Activated CD4-positive, alpha-beta T cell treated with anti-CD3 and anti-CD28 coated beads, Interleukin-10, Interleukin-2, amounts not matched to agents 100 ng/mL and 50 ng/mL, durations not matched to agents 16 hours and 8 hours (primary cell): ENCODE measurements at regions not wholly inside any gene's neighbourhood (a gene's known extent, or its start where the extent isn't known, plus 50 kb on each side); places are given as distances from the start of the nearest gene placed in this dataset.

Experiments used
- DNase-seq: peaks from one replicate; pipeline ENCODE4 v3.0.0-alpha.2; 2020

DNA sequence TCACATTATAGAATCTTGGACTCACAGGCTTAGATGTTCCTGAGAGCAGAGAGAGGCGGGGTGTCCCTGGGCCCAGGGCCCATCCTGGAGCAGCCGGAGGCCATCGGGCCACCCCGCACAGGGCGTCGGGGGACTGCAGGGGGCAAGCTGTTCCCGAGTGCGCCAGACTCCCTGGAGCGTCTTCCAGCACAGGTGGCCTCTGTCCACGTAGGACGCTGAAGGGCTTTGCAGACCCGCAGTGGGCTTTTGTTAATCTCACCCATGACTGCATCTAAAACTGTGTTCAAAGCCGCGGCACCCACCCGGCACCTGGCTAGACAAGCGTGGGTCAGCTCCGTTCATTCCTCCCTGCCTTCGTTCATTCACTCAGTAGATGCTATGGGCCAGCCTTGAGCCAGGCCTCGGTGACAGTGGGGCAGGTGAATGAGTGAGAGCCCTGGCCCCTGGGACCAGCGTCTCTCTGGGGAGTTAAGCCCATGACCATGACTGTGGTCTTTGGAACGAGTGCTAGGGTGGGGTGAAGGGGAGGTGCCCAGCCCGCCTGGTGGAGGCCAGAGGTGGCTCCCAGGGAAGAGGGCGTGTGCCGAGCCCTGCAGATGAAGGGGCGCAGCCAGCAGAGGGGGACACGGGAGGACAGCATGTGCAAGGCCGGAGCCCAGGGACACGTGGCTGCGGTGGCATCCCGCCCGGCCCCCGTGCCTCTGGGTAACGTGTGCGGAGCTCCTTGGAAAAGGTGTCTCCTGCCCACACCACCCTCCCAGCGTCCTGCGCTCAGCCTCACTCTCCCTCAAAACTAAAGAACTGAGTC is 98.3 kb downstream of the HMX1 start:
- DNase-seq, result no peak

DNA sequence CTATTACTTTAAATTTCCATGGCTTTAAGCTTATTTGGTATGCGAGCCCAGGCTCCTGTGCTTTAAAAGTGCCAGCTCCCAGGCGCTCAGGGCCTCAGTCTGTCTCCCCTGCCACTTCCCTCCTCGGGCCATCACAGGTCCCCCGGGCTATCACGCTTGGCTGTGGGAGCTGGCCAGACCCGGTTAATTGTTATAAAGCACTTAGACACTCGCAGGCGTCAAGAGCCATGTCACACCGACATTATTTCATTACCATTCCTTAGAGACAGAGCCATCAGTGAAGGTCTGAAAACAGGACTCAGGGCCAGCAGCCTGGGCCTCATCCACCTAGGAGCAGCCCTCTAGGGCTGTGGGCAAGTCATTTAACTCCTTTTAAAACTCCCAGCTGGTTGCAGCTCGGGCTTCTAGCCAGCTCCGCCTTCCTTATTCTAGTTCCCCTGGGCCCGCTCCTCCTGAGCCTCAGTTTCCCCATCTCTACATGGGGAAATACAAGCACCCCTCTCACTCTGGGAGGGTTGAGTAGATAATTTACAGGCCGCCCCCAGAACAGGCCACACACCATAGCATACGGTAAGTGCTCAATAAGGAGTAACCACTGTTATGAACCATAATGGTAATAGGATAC is 99.0 kb downstream of the HMX1 start:
- DNase-seq, result no peak

DNA sequence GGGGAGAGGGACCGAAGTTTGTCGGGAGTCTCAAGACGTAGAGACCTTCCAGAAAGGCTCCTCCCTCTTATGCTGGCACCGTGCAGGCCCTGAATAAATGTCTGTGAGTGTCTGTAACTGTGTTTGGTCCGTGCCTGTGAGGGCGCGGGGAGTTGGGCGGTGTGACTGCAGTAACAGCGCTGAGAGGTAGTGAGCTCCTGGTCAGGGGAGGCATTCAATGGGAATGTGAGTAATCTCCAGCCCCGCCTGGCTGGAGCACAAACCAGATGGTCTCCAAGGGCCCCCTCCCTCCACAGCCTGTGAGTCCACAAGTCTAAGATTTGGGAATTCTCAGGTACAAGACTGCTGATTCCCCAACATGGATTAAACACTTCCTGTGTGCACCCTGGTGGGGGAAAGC is 100.0 kb downstream of the HMX1 start:
- no peak for DNase-seq

DNA sequence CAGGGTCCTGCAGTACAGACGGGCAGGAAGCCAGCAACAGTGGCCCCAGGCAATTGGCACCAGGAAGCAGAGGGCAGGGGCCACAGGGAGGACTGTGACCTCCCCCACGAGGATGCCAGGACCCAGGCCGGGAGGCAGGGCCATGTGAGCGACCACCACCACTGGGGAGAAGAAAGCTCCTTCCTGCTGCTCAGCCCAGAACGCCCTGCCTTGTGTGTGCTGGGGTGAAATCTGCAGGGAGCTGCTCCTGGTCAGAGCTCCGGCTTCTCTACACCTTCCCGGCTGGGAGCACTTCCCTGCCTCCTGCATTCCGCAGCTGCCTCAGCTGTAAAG is 100.4 kb downstream of the HMX1 start:
- DNase-seq, result no peak

DNA sequence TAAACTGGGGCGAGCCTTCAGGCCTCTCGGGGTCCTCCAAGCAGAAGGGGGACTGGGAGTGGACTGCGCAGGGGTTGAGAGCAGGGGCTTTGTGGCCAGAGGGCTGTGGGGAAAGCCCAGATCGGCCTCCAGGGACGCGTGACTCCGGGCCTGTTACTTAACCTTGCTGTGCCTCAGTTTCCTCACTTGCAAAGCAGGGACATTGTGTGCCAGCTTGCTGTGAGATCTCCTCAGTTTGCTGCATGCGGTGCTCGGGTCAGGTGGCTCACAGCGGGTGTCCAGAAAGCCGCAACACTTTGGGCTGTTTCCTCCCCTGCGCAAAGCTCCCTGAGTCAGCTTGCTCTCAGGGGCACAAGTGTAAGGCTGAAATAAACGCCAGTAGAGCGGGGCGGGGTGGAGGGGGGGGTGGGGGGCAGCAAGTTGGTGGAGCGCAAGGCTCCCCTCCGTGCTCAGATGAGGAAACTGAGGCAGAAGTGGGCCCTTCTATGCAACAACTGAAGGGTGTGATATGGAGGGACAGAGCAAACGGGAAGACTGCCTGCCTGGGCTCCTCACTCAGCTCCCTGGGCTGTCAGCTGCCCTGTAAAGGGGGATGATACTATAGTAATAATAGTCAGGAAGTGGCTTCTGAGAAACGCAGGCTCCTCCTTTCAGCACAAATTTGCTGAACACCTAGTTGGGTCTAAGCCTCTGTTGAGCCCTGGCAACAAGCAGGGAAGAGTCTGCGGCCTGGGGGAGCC is 101.0 kb downstream of the HMX1 start:
- no peak for DNase-seq

DNA sequence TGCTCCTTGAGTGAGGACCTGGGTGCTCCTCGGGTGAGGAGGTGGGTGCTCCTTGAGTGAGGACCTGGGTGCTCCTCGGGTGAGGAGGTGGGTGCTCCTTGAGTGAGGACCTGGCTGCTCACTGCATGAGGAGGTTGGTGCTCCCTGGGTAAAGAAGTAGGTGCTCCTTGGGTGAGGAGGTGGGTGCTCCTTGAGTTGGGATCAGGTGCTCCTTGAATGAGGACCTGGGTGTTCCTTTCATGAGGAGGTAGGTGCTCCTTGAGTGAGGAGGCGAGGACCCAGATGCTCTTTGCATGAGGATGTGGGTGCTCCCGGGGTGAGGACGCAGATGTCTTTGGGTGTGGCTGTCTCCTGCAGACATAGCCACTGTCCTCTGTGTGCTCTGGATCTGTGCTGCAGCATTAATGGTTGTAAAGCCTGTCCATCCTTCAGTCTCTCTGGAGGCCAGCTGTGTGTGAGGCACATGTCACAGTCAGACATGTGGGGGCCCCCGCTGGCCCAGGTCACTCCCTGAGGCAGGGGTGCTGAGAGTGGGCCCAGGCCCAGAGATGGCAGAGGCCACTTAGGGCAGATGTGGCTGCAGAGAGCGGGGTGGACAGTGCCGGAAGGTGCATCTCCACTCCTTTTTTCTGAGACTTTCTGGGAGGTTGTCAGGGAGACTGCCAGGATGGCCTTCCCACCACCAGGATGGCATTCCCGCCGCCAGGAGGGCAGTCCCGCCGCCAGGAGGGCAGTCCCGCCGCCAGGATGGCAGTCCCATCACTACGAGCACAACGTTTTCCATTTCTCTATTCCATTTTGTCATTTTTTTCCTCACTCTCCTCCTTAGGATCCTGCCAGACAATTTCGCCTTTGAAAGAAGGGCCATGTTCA is 101.8 kb downstream of the HMX1 start:
- no peak for DNase-seq

DNA sequence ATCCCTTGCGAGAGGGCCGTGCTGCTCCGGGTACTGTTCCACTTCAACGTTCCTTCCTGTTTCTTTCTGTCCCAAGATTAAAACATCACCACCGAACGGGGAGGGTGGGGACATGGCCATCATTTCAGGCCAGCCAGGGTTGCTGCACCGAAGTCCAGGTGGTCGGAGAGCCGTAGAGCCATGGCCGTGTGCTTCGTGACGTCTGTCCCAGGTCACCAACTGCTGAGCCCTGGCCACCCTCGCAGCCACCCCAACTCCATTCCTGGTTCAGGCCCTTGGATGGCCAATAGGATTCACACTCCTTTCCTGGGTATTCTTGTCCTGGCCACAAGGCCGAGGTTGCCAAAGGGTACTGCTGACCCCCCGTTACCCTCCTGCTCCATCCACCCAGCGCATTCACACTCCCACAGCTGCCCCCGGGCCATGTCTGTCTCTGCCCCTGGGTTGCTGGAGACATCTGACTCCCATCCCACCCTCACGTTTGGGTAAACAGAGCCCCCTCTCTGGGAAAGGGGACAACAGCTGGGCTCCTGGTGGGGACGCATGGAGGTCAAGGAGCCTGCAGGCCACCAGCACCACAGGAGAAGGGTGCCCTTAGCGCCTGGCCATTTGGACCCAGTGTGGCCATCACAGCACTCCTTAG is 103.2 kb downstream of the HMX1 start:
- no peak for DNase-seq

DNA sequence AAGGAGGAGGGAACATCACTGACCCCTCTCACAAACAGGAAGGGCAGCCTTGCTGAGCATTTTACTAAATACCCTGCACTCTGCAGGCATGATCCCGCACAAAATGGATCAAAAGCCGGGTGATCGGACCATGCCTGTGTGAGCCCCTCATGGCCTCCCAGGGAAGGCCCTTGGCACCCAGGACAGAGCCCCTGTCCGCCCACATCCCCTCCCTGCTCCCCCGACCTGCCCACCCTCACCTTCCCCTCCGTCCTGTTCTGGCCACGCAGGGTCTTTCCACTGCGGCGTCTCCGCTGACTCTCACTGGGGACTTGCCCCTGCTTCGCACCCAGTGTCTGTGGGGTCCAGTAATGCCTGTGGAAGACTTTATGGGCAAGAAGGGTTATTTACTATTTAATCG is 105.0 kb downstream of the HMX1 start:
- DNase-seq, result no peak

DNA sequence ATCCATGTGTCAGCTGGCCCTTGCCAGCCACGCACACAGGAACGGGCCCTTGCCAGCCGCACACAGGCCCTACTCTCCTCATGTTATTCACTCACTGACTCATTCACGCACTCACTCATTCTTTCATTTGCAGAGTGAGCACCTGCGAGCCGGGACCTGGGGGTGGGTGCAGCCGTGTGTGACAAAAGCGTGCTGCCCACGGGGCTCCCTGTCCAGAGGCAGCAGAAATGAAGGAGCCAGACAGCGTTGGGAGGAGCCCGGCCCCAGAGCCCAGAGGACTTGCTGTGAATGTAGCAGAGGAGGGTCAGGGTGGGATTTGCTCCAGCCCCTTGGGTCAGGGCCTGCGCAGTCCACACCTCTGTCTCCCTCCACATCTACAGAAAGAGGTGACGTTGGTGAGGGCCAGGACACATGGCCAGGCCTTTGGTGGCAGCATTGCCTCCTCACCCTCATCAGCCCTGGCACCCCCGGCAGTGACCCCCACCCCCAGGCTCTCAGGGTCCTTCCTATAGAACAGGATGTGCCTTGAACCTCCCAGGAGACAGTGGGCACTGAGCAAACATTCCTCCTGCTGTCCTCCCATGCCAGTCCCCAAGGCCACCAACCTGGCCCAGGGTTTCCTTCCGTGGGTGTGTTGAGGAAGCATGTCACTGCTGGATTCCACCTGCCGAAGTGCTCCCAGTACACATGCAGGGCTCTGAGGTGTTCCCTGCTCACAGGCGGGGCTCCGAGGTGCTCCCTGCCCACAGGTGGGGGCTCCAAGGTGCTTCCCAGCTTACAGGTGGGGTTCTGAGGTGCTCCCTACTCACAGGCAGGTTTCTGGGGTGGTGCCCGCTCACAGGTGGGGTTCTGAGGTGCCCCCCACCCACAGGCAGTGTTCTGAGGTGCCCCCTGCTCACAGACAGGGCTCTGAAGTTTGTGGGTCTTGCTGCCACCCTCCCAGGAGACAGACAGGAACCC is 105.7 kb downstream of the HMX1 start:
- DNase-seq, result no peak

DNA sequence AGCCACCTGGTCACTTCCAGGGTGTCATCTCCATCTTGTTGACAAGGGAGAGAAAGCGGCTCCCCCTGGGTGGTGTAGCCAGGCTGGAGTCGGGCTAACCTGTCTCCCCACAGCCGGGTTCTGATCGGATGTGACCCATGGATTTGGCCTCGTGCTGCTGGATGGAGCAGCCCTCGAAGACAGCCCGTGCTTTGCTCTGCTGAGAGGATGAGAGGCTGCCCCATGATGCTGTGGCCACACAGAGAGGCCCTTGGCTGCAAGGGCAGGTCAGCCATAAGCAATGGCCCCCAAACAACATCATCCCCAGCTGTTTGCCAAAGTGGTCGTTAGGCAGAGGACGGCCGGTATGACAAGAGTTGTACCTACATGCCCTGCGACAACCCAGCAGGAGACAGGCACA is 106.6 kb downstream of the HMX1 start:
- DNase-seq, result no peak

DNA sequence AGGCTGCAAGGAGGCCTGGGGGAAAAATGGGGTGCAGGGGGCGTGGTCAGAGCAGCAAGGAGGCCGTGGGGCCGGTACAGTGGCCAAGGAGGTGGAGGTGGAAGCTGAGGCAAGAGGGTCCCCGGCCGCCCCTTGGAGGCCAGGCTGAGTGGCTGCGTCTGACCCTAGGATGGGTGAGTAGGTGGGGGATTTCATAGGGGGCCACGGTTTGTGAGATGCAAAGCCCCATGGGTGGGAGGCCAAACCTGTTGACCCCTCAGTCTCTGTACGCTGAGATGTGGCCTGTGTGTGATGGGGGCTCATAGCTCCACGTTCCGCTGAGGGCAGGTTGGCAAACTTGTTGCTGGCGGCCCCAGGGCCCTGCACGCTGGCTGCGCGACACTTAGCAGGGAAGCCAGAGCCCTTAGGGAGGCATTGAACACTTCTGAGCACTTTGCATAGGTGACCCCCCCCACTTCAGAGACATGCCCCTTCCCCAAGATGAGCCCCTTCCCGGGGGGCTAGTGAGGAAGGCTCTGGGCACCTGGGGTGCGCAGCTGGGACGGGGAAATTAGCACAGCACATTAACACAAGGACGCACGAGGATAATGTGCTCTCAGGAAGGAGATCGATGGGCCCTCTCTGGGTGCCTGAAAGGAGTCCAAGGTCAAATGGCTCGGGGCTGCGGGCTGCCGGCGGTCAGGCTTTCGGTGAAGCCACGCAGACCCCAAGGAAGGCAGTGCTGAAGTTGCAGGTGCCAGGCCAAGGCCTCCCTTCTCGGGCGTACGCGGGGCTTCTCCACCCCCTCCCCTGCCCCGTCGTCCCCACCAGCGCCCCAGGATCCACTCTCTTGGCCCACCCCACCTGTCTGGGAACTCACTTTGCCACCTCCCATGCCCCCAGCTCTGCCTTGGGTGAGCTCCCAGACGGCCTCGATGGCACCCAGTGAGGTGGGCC is 107.4 kb downstream of the HMX1 start:
- no peak for DNase-seq

DNA sequence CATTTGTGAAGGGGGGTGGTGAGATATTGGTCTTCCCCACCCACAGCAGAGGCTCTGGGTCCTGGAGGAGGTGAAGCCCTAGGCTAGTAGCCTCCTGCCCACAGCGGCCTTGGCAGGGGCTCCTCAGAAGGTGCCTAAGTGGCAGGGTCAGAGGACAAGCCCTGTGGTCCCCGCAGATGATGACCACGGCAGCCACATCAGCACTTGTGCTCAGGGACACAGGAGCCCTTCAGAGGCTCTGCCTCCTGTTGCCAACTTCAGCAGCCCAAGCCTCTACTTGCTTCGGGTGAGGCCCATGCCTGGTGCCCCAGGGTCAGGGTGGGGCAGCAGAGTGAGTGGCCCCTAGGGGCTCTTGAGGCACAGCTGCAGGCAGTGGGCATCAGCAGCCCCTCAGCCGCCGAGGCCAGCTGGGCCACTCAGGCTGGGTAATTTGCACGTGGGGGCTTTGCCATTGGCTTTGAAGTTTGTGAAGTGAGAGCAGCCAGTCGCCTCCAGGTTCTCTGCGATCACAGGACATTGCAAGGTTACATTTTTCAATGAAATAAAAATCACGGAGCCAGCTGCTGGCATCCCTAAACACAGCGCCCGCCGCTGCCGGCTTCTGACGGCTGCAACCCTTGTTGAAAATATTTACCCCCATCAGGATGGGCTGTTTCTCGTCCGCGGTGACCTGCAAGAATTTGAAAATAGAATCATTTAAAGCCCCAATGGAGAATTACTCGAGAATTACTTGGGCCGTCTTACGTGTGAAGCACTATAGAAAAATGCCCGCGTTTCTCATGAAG is 108.5 kb downstream of the HMX1 start:
- DNase-seq, result no peak

DNA sequence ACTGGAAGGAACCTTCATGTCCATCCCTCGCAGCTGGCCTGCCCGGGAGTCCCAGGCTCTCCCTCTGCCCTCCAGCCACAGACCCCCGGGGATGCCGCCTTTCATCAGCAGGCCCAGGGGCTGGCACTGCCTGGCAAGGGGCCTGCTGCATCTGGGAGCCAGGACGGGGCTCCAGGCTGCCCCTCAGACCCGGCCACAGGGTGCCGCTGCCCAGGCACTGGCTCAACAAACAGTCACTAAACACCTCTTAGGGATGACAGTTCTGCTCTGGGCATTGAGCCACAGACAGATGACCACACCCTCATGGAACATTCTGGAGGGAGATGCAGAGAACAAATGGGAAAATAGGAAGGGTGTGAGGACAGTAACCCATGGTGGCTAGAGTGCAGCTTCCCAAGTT is 109.3 kb downstream of the HMX1 start:
- no peak for DNase-seq

DNA sequence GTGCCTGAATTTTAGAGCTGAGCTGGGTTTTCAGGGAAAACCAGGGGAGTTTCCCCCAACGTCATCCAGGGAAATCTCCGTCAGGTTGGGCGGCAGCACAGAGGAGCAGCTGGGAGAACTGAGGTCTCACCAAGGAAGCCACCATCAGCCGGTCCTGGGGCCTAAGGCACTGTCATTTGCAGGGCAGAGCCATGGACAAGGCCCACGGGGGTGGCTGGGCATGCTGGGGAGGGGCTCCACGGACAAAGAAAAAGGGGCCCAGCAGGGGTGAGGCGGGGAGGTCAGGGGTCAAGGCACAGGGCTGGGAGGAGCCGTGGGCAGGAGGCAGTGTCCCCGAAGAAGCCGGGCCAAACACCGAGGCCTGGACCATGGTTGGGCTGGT is 109.8 kb downstream of the HMX1 start:
- no peak for DNase-seq

DNA sequence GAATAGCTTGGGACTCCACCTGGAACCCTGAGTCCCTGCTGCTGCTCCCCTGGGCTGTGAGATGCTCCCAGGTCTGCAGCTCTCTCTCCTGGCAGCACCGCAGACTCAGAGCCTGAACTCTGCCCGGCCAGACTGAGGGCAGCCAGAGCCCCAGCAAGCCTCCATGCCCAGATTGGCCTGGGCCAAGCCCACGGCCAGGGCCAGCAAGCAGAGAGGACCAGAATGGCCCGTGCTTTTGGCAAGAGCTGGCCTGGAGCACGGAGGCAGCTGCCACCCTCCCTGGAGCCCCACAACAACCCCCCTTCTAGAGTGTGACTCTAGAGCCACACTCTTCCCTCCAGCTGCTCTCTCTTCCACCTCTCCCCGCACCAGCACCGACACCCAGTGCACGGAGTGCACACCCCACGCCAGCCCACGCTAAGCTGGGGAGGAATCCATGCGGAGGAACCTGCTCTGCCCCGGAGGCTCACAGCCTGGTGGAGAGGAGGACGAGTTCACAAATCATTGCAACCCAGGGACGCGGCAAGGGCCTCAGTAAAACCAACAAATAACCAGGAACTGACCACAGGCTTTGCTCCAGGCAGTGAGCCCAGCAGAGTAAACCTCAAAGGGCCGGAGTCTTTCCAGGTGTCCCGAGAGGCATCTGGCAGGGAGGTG is 110.3 kb downstream of the HMX1 start:
- no peak for DNase-seq

DNA sequence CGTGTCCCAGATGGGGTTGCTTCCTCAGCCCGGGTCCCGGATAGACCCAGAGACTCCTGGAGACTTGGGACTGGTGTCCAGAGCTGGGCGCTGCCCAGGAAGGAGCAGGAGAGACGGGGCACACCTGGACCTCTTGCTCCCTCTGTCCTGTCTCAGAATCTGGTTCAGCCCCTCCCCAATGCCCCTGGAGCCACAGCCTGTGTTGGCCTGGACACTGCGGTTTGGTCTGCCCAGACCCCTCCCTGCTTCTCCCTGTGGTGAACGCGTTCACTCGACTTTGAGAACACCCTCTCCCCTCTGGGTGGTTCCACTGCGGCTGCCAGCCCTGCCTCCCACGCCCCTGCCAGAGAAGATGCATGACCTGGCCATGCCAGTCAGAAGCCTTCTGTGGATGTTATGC is 111.1 kb downstream of the HMX1 start:
- DNase-seq, result no peak

DNA sequence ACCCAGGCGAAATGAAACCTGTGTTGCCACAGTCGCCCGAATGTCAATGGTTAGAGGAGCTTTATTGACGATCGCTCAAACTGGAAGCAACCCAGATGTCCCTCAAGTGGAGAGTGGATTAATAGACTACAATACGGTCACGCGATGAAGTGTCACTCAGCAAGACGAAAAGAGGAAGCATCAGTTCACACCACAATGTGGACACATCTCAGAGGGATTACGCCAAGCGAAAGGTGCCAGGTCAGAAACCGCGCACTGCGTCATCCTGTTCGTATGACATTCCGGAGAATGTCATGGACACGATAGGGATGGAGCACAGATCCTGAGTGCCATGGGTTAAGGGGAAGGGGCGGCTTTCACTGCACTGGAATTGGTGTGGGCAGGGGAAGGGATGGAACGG is 111.7 kb downstream of the HMX1 start:
- no peak for DNase-seq

DNA sequence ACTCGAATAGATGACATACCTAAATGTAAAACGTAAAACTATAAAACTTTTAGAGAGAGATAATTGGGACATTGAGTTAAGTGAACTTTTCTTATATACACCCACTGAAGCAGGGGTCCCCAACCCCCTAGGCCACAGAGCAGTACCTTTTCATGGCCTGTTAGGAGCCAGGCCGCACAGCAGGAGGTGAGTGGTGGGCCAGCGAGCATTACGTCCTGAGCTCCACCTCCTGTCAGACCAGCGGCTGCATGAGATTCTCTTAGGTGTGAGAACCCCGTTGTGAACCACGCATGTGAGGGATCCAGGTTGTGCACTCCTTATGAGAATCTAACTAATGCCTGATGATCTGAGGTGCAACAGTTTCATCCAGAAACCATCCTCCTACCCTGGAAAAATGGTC is 114.8 kb downstream of the HMX1 start:
- DNase-seq, result no peak
